Keratinocyte (primary cell): ENCODE measurements at regions not wholly inside any gene's neighbourhood (a gene's known extent, or its start where the extent isn't known, plus 50 kb on each side); places are given as distances from the start of the nearest gene placed in this dataset.

Source experiments
- EZH2 ChIP-seq: IDR thresholded peaks from one replicate; pipeline ENCODE4 v1.6.1; 2012; ENCODE audit warnings: inconsistent platforms, mild to moderate bottlenecking, low read length, moderate library complexity
- TF ChIP-seq, protein P1 (sequence below), 3 experiments: IDR thresholded peaks in 1 of 3; conservative IDR thresholded peaks in 1 of 3; optimal IDR thresholded peaks in 1 of 3; 2 replicates in 2 of 3; 3 replicates in 1 of 3; pipeline versions ENCODE3 to v1.5.1; 2011; ENCODE audit warnings: low read length in 3 of 3, mild to moderate bottlenecking in 3 of 3, moderate library complexity in 2 of 3, control low read depth in 1 of 3, inconsistent platforms in 1 of 3; ENCODE audit not compliant: insufficient read depth in 2 of 3; ENCODE audit errors: extremely low read depth in 1 of 3

DNA sequence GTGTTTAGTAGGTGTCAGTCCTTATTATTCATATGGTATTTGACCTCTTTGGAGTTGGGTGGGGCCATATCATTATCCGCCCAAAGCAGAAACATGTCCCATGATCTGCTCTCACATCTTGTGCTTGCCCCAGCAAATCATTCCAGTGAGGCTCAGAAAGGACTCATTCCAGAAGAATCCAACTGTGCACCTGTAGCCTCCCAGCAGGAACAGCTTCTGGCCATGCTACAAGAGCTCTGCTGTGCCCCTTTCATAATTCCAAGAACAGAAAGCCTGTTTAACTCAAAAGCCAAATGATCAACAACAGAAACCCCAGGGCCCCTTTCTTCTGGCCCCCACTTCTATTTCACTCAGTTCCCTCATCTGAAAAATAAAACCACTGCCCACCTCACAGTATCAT, 673.1 kb downstream of the DIAPH3 start:
- TF ChIP-seq, protein P1, sequence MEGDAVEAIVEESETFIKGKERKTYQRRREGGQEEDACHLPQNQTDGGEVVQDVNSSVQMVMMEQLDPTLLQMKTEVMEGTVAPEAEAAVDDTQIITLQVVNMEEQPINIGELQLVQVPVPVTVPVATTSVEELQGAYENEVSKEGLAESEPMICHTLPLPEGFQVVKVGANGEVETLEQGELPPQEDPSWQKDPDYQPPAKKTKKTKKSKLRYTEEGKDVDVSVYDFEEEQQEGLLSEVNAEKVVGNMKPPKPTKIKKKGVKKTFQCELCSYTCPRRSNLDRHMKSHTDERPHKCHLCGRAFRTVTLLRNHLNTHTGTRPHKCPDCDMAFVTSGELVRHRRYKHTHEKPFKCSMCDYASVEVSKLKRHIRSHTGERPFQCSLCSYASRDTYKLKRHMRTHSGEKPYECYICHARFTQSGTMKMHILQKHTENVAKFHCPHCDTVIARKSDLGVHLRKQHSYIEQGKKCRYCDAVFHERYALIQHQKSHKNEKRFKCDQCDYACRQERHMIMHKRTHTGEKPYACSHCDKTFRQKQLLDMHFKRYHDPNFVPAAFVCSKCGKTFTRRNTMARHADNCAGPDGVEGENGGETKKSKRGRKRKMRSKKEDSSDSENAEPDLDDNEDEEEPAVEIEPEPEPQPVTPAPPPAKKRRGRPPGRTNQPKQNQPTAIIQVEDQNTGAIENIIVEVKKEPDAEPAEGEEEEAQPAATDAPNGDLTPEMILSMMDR (optimal IDR thresholded peaks at IDR 0.05 in 1 of 3, IDR thresholded peaks at IDR 0.05 in 1 of 3, conservative IDR thresholded peaks at IDR 0.05 in 1 of 3; ENCODE audit: extremely low read depth in 1 of 3, insufficient read depth in 2 of 3, low read length in 3 of 3) = no peak
- no peak for TF ChIP-seq EZH2
